Embryonic facial prominence (tissue), 1 donor: ENCODE measurements at regions not wholly inside any gene's neighbourhood (a gene's known extent, or its start where the extent isn't known, plus 50 kb on each side); places are given as distances from the start of the nearest gene placed in this dataset.

Source experiments
- DNase-seq: peaks from one replicate; pipeline ENCODE4 v3.0.0-alpha.2; 2016; ENCODE audit errors: extremely low spot score

DNA sequence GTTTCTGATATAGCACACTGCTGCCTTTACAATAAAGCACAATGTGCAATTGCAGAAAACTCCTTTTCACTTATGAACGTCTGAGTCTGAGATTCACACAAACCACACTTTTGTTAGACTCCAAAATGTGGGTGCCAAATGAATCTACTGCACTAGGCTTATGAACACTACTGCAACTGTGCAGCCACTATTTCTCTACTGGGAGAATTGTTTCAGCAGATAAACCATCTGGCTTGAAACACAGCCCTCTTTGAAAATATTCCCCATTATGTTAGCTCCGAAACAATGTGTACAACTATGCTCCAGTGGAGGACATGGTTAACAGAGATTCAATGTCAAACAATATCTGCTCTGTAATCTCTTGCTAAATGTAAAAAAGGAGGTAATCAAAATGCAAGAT, 188.7 kb upstream of the ZEB2 start:
- DNase-seq = no peak

- no peak for DNase-seq
Observed at GRCh38 chr2:144707736-144708326, 187.9 kb upstream of the ZEB2 start.

DNA sequence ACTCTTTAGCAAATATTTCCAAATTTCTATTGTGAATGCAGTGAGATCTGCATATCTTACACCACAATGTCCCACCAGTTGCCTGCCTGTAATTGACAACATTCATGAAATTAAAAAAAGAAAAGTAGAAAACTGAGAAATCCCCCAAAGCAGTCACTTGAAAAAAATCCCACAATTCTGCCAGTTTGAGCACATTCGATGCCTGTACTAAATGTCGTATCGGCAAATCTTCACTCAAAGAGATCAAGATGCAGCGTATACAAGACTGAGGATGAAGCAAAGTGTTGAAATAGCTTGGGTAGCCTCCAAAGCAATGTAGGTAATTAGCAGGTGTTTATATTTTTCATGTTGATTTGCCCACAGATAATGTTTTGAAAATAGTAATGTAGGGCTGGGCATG, 186.7 kb upstream of the ZEB2 start:
- DNase-seq = no peak

- DNase-seq = no peak
Observed at GRCh38 chr2:144705328-144706245, 185.7 kb upstream of the ZEB2 start.

GRCh38 chr2:144704709-144705095, 184.8 kb upstream of the ZEB2 start:
- DNase-seq = no peak

DNA sequence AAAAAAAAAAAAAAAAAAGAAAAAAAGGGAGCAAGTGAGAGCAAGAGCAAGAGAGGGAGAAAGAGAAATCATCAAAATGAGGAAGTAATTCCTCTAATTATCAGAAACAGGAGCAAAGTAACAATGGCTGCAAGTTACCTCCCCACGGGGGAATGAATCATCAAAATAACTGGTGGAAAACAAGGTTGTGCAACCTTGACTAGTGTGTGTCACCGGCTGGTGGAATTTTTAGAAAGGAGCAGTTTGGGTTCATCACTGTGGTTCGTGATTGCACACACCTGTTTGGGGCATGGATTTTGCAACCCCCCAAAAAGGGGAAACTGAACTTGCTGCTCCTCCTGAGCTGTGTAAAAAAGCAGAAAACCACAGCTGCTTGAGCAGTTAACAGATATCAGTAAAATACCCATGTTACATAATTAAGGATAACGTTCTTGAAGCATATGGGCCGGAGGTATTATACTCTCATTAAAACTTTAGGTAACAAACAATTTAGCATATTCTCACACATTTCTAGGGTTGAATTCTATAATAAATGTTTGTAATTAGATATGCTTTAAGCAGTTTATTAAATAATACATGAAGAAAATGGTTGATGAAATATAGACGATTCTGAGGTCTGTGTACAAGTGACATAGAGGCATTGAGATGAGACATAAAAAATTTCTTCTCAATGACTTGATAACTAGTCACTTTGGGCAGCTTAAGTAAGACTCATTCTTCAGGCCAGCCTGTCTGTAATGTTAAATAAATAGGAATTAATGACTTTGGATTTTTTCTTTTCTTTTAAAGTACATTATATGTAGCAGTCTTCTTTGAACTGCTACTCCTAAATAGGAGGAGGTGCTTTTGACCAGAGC, 184.2 kb upstream of the ZEB2 start:
- no peak for DNase-seq

- no peak for DNase-seq
Observed at GRCh38 chr2:144702051-144702450, 182.1 kb upstream of the ZEB2 start.

GRCh38 chr2:144701259-144701658, 181.3 kb upstream of the ZEB2 start:
- no peak for DNase-seq

- DNase-seq = no peak
Observed at GRCh38 chr2:144698156-144698555, 178.2 kb upstream of the ZEB2 start.

DNA sequence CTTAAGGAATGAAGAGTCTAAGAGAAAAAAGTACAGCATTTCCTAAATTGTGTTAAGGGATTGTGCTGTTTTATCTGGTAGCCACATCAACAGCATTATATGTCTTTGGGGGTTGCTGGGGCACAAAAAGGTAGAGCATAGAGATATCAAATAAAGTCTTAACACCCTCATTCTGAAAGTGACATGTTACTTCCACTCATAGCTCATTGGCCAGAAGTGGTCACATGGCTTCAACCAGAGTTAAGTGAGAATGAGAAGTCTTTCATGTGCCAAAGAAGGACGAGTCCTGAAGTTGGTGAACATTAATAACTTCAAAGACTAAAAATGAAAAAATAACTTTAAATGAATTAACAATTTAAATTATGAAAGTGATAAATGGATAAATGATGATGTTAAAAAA, 175.7 kb upstream of the ZEB2 start:
- no peak for DNase-seq

DNA sequence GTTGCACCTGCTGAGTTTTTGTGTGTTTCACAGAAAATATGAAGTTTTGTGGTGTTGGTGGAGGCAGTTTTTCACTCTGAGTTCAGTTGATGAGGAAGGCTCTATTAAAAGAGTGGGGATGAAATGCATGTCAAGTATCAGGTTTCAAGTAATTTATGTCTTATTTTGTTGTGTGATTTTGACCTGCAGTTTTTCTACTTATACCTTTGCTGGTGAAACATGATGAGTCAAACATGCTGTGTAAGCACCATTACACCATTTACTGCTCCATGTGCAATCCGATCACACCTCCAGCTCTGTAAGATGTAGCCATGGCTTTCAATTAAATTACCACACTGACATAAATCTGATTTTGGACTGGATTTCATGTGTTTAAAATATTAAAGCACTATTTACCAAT, 174.5 kb upstream of the ZEB2 start:
- no peak for DNase-seq

GRCh38 chr2:144693179-144693578, 173.3 kb upstream of the ZEB2 start:
- DNase-seq = no peak

DNA sequence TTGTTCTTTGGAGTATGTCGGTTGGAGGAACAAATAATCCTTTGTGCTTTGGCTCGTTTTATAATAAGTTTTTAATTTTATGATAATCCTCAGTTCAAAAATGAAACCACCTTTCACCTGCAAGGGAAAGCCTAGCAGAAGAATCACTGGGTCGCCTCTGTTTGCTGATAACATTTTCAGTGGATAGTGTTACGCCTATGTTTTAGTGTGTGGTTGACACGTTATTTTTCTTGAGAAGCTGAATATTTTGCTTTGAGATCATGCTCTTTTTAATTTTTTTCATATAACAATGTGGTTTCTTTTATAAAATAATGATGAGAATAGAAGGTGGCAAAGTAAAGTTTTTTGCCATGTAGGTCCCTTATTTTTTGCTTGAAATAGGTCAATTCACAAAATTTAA, 172.7 kb upstream of the ZEB2 start:
- no peak for DNase-seq

DNA sequence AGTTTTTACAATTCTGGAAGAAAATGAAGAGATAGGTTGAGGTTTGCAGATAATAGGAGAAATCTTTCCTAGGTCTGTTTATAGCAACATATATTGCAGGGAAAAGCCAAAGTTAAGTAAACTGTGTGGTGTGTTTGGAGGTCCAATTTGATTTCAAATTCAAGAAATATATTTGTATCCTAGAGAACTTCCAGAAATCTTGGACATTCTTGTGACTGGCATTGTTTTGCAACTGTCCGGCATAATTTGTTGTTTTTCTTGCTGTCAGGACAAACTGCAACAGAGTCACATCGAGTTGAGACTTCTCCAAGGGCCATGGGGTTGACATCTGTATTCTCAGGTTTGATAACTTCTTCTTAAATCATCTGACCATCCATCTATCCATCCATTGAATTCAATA, 170.9 kb upstream of the ZEB2 start:
- no peak for DNase-seq

DNA sequence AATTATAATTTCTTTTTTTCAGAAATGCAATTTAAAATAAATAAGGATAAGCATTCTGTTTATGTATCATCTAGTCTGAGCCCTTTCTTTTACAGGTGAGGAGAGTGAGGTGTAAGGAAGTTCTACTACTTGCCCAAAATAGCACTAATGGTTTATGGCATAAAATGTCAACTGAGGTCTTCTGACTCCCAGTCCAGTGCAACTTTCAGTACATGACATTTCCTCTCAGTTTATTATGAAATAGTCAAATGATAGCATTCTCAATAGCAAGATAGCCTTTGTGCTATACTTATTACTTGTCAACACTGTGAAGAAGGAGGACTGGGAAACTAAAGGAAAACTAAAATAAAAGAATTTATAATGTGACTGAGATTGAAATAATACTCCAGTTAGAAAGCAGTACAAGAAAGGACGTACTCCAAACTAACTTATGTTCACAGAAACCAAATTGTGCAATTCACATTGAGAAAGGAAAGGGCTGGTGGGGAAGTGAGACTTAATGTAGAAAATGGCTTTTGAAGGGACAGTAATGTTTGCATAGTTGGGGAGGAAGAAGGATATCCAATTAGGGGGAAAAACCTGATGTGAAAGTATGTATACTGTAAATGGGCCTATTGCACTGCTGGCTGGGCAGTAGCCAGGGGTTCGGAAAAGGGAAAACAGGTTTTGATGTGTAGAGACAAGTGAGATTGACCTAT, 166.7 kb upstream of the ZEB2 start:
- no peak for DNase-seq

DNA sequence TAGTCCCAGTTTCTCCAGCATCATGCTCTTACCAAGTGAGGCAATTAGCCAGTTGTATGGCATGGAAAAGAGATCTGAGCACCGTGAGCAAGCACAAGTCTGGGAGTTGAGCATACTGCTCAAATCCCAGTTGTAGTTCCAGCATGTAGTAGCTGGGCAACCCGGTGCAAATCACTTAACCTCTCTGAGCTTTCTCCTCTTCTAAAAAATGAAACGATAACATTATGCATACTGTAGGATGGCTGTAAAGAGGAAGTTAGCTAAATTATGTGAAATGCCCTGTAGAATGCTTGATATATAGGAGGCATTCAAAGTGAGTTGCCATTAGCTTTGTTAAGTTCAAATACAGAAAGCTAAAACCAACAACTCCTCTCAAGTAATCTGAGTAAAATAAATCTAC, 164.0 kb upstream of the ZEB2 start:
- no peak for DNase-seq

GRCh38 chr2:144683107-144683753, 163.3 kb upstream of the ZEB2 start:
- no peak for DNase-seq

DNA sequence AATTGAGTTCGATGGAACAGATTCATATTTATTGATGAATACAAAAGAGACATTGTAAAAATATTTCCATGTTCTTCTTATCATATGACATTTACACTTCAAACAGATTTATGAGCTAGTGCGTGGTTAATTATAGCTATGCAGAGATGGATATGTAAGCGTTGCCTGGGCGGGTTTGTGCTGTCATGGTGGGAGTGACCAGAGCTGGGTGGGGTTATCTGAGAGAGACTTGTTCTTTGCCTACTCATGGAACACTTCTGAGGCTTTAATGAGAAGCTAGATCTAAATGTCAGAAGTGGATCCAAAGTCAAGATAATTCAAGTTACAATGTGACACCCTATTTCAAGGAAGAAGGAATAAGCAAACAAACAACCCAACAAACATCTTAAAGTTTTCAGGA, 162.3 kb upstream of the ZEB2 start:
- no peak for DNase-seq

GRCh38 chr2:144681389-144681788, 161.5 kb upstream of the ZEB2 start:
- no peak for DNase-seq

- no peak for DNase-seq
Observed at GRCh38 chr2:144679942-144680341, 160.0 kb upstream of the ZEB2 start.

- no peak for DNase-seq
Observed at GRCh38 chr2:144678736-144679135, 158.8 kb upstream of the ZEB2 start.
